Right ventricle myocardium inferior (tissue), 1 donor: ENCODE measurements at regions not wholly inside any gene's neighbourhood (a gene's known extent, or its start where the extent isn't known, plus 50 kb on each side); places are given as distances from the start of the nearest gene placed in this dataset.
"Not testable (repeated sequence)": the region's sequence is repeated elsewhere in the genome, so short reads cannot be mapped to it uniquely, and the experiment has no call there.

Experiments used
- ATAC-seq: fragments of 200-7000 bp; cut with Tn5 transposase; one replicate; pipeline ENCODE4 v1.9.1; 2020; ENCODE audit warnings: mild to moderate bottlenecking, moderate library complexity
- DNase-seq: peaks from one replicate; pipeline ENCODE4 v3.0.0; 2021; ENCODE audit errors: missing footprints
- intact Hi-C: fragments of 100-400 bp; cut with DNase I; formaldehyde crosslinking; loops from one replicate; pipeline ENCODE4 v1.11.0; 2022
- donor health status: DM: no; HTN: yes; CAD: no; lungs with severe emphysema.

DNA sequence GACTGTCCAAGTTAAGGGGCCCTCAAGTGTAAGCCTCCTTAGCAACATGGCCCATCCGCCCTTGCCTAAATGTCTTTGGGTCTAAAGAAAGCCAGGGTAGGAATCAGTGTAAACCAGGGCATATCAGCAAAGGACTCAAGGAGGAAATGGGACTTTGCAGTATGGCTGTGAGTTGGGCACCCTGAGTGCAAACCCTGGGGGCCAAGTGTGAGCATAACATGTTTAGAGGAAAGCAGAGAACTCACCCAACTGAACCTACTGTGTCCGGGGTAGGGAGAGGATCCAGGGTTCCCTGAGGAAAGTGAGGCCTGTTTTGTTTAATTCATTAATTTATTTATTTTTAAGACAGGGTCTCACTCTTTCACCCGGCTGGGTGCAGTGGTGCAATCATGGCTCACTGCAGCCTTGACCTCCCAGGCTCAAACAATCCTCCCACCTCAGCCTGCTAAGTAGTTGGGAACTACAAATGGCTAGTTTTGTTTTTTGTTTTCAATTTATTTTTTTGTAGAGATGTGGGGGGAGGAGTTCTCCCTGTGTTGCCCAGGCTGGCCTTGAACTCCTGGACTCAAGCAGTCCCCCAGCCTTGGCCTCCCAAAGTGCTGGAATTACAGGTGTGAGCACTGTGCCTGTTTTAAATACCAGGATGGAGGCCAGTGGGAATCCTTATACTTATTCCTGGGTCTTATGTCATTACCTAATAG lies 51.0 kb upstream of the ACTR3 start:
- intact Hi-C loops: no loop called here
- no peak for DNase-seq
- ATAC-seq: no peak

GRCh38 chr2:113838277-113838676 lies 51.6 kb upstream of the ACTR3 start:
- ATAC-seq: no peak

DNA sequence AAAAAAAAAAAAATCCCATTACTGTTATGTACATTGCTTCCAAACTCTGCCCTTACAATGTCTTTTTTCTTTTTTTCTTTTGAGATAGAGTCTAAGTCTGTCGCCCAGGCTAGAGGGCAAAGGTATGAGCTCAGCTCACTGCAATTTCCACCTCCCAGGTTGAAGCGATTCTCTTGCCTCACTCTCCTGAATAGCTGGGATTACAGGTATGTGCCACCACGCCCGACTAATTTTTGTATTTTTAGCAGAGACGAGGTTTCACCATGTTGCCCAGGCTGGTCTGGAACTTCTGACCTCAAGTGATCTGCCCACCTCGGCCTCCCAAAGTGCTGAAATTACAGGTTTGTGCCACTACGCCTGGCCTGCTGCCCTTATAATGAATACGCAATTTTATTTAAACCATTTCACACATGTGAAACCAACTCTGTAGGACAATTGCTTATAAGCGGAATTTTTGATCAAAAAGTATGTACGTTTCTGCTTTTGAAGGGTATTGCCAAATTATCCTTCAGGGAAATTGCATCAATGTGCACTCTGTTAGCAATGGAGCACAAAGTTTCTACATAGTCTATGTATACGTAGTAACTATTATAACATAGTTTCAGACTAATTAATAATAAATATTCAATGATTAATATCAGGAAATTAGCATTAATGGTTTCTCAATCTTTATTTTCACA lies 55.7 kb upstream of the ACTR3 start:
- intact Hi-C loops: no loop called here
- no peak for ATAC-seq
- DNase-seq: no peak

More at GRCh38 chr2:113838277-113838676, 51.6 kb upstream of the ACTR3 start:
- intact Hi-C loops: no loop called here
- no peak for DNase-seq

DNA sequence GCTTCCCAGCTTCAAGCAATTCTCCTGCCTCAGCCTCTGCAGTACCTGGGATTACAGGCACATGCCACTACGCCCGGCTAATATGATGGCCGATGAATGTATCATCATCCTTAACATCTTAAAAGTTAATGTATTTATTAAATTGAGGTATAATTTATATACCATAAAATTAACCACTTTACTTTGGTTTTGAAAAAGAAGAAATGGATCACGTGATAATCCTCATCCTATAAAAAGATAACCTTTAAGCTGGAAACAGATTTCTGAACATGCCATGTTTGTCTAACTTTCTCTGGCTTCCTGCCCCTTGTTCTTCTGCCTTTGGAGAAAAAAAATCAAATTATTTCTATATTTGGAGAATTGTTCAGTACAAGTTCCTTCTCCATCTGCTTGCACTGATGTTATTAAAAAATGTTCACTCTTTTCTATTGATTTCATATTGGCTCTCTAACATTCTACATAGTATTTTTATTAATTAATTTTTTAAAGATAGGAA lies 57.0 kb upstream of the ACTR3 start:
- DNase-seq (no peak), ATAC-seq (no peak)
- intact Hi-C loops: no loop called here

GRCh38 chr2:113831161-113831560 lies 58.7 kb upstream of the ACTR3 start:
- DNase-seq (no peak), ATAC-seq (no peak)
- intact Hi-C loops: no loop called here

DNA sequence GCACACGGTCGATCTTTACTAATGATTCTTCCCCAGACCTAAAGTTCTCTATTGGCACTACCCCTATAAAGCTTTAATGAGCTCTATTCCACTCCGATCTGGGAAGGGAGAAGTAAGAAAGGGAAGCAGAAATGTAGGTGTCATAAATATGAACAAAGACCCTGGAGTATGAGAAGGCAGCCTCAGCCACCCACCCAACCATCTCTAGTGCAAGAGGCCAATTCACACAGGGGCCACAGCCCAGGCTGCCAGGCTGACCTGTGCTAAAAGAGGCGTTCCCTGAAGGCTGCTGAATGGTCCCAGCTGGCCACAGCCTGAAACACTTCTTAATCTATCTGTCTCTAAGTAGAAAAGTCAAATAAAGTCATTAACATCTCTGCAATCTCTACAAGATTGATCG lies 60.1 kb upstream of the ACTR3 start:
- ATAC-seq (no peak), DNase-seq (no peak)
- intact Hi-C loops: no loop called here

GRCh38 chr2:113829270-113829669 lies 60.6 kb upstream of the ACTR3 start:
- intact Hi-C loops: no loop called here
- ATAC-seq (no peak), DNase-seq (no peak)

- no peak for DNase-seq
- no peak for ATAC-seq
- intact Hi-C loops: no loop called here
Observed at GRCh38 chr2:113828049-113828742, 61.7 kb upstream of the ACTR3 start.

GRCh38 chr2:113827426-113827825 lies 62.5 kb upstream of the ACTR3 start:
- intact Hi-C loops: no loop called here
- DNase-seq (no peak), ATAC-seq (no peak)

- intact Hi-C loops: no loop called here
- ATAC-seq (no peak), DNase-seq (no peak)
Observed at GRCh38 chr2:113826346-113827285, 63.3 kb upstream of the ACTR3 start.

- no peak for DNase-seq
- no peak for ATAC-seq
- intact Hi-C loops: no loop called here
Observed at GRCh38 chr2:113823716-113824595, 65.9 kb upstream of the ACTR3 start.

GRCh38 chr2:113822087-113822815 lies 65.8 kb upstream of the SLC35F5 start:
- ATAC-seq: no peak
- no peak for DNase-seq

DNA sequence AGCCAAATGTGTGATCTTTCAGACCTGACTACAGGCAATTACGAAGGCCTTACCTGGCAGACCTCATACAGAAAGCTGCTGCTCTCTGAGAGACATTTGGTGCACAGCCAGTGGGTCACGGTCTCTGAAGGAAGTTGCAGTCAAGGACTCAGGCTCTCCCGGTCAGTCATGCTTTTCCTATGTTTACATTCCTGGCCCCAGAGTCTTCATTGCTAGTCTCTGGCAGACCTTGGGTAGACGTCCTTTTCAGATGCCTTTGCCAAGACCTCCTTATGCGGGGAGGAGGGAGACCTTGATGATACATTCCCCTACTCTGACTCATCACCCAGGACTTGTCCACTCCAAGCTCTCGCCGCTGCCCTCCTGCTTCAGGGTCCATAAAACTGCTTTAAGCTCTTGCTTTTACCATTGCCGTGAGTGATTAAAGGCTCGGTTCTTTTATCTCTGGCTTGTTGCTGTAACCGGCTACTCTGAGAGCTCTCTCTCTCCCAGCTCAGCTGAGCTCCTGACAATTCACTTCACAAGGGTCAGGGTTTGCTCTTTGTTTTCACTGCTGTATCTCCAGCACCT lies 62.0 kb upstream of the SLC35F5 start:
- ATAC-seq: peak; percentile 84
- intact Hi-C loops: loop anchor here (2.0 kb wide), 1 partner anchor 62 kb away; the partner anchor contains the start of gene SLC35F5
- no peak for DNase-seq

More at GRCh38 chr2:113822087-113822815, 65.8 kb upstream of the SLC35F5 start:
- intact Hi-C loops: no loop called here

DNA sequence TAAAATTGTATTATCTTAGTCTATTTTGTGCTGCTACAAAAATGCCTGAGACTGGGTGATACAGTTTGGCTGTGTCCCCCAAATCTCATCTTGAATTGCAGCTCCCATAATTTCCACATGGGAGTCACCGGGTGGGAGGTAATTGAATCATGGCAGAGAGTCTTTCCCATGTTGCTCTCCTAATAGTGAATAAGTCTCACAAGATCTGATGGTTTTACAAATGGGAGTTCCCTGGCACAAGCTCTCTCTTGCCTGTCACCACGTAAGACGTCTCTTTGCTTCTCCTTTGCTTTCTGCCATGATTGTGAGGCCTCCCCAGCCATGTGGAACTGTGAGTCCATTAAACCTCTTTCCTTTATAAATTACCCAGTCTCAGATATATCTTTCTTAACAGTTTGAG lies 57.0 kb upstream of the SLC35F5 start:
- ATAC-seq, intact Hi-C loops, DNase-seq: not testable (repeated sequence)

DNA sequence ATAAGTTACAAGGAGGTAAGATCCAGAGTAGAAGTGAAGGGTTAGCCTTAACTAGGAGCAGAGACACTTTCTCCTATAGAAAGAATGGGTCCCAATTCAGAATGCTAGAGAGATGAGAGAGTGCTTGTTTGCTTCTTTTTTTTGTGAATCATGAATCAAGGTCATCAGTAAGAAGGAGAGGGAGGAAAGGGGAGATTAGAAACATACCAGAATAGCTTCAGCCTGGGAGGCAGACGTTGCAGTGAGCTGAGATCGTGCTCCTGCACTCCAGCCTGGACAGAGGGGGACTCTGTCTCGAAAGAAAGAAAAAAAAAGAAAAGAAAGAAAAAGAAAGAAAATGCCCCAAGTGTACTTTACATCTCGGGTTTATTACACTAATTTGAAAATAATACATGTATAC lies 55.8 kb upstream of the SLC35F5 start:
- intact Hi-C loops: no loop called here
- ATAC-seq (no peak), DNase-seq (no peak)

DNA sequence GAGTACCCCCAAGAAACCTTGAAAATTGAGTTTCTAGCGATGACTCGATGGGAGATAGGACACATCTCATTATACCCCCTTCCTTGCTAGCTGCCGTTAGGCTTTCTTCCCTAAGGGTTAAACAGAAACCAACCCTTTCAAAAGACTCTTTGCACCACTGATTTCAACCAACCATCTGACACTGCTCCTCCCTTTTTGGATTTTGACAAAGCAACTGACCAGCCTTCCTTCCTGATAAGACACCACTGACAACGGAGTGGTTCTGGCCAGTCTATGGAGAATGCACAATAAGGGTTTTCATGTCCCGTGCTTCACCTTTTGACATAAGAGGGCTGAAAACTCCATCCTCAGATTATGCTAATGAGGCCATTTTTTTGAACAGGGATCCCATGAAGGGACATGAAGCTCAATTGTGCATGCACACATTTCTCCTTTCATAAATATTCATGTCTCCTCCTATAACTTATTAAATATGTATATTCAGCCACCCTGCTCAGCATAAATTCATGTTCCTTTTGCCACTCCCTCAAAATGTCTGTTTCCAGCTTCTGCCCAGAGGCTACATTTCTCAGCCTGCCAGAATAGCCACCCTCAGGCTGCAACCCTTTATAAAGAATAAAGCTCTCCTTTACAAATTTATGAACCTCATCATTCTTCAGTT lies 52.8 kb upstream of the SLC35F5 start:
- intact Hi-C loops: no loop called here
- no peak for ATAC-seq

More for the DNA sequence above, 52.8 kb upstream of the SLC35F5 start:
- no peak for DNase-seq
